Stimulated activated CD8-positive, alpha-beta memory T cell treated with anti-CD3 and anti-CD28 coated beads, Interleukin-4, amount 100 ng/mL, for 4 hours (primary cell): ENCODE measurements at regions not wholly inside any gene's neighbourhood (a gene's known extent, or its start where the extent isn't known, plus 50 kb on each side); places are given as distances from the start of the nearest gene placed in this dataset.
"Not testable (repeated sequence)": the region's sequence is repeated elsewhere in the genome, so short reads cannot be mapped to it uniquely, and the experiment has no call there.

Source experiments
- DNase-seq, 2 donors: peaks; one replicate each; pipeline ENCODE4 v3.0.0-alpha.2; 2020; ENCODE audit warnings: low read depth in 2 of 2, low spot score in 1 of 2

- no peak for DNase-seq
Observed at GRCh38 chr3:22861426-22861825, 341.7 kb upstream of the UBE2E2 start.

DNA sequence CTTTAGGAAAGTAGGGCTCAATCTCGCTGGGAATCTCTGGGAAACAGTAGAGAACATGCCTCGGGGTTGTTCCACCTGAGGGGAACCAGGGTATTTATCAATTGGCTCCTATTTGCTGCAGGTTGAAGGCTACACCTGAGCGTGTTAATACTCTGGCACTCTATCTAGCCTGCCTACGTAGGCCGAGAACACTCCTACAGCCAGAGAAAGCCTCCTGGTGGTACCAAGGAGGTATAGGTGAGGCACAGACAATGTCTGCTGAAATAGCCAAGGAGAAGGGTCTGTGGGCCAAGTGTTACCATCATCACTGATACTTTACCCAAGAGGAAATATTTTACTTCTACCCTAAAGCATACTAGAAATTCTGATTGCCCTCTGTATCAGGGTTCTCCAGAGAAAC, 341.0 kb upstream of the UBE2E2 start:
- DNase-seq = no peak

GRCh38 chr3:22882834-22883233, 320.3 kb upstream of the UBE2E2 start:
- not testable (repeated sequence) for DNase-seq

DNA sequence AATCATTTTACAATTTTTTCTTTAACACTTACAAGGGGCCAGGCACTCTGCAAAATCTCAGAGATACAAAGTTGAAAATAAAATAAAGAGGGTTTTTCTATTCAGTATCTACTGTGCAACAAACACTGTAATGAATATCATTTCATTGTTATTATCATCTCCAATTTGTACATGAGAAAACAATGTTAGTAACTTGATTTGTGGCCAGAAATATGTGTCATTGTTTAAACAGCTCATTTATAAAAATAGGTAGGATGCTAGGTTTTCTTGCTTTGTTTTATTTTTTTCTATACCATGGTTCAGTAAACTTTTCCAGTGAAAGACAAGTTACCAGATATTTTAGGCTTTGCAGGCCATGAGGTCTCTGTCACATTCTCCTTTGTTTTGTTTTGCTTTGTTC, 318.1 kb upstream of the UBE2E2 start:
- DNase-seq = no peak

DNA sequence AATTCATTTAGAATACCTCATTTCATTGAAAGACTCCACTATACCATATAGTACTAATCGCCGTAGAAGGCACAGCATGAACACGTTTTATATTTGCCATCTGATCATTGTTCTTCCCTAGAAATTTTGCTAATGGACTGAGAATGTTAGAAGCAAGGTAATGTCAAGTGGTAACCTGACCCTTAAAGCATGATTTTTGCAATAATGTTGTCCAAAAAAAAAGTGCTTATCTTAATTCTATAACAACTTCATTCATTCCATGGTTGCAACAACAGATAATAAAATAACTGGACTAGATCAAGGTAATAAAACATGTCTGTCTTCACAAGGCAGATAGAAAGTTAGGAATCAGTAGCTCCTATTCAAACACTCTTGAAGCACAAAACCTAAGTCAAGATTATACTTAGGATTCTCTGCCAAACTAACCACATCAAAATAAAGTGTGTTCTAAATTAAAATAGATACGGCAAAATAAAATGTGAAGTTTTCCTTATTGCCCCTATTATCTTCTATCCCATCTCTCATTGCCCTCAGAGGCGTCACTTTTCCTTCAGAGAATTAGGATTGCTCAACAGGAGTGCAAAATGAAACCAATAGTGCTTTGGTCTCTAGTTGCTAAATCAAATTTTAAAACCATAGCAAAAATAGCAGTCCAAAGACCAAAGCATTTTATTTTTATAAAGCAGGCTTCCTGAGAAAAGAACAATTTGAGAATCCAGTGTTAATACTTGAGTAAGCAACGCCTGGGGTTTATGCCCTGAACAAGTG, 317.4 kb upstream of the UBE2E2 start:
- no peak for DNase-seq

- DNase-seq = no peak
Observed at GRCh38 chr3:22886439-22887068, 316.6 kb upstream of the UBE2E2 start.

DNA sequence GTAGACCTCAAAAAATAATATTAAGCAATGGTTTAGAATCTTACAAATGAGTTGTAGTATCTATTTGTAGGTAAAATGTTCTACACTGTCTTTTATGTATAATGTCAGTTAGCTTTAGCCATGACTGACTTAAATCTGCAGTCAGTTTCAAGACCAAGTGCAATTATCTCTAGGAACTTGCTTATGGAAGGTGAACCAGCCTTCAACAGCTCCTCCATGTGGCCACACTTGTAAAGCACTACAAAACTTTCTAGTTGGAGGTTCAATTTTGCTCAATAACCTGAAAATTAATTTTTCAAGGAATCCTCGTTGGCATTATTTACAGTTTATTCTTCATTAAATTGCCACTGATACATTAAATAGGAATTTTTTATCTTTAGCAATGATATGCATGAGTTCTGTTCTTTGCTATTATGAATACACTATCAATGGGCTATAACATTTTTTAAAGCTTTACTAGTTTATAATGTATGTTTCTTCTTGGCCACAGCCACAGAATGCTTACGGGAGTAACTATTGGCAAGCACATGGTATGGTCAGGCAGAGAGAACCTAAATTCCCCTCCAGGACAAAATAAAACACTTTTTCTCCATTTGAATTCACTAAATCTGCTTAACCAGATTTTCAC, 315.3 kb upstream of the UBE2E2 start:
- no peak for DNase-seq

GRCh38 chr3:22893101-22893500, 310.0 kb upstream of the UBE2E2 start:
- no peak for DNase-seq

DNA sequence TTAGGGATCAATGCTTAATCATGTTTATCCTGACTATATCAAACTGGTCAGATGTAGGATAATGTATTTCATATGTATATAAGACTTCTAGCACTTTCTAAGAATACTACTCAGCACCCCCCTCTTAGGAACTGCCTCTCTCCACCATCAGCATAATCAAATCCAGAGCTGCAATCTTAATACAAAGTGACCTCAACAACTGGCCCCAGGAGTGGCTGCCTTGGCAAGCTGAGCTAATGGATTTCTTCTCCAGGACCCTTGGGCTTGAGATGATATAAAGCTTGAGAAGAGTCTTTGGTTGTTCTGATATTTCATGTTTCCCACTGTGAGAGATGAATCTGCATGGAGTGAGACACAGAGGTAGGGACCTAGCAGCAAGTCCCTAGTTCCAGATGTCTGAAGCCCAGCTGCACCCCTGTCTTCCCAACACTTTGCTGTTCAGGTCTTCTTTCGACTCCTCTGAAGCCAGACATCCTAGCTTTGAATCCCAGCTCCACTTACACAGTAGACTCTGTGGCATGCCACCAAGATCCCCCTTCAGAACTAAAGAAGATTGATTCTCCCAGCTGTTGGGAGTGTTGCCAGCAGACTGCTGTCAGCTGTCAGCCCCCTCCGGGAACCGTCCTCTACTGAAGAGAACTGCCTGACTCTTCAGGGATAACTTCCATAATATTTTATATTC, 309.3 kb upstream of the UBE2E2 start:
- no peak for DNase-seq

DNA sequence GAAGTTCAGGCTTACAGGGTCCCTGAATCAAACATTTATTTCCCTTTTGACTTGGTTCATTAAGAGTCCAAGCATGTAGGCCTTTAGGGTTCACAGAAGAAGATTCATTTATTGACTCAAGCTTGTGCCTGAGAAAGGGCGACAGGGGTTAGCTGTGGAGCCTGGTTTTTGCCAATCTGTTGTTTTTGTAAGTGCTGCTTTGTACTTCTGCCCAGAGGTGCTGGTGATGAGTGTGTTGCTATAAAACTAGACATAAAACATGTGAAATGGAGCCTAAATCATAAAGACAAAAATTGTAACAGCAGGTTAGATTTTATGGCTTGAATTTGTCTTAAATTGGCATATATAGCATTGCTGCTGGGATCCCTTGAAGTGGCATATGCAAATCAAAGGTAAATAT, 308.3 kb upstream of the UBE2E2 start:
- no peak for DNase-seq

DNA sequence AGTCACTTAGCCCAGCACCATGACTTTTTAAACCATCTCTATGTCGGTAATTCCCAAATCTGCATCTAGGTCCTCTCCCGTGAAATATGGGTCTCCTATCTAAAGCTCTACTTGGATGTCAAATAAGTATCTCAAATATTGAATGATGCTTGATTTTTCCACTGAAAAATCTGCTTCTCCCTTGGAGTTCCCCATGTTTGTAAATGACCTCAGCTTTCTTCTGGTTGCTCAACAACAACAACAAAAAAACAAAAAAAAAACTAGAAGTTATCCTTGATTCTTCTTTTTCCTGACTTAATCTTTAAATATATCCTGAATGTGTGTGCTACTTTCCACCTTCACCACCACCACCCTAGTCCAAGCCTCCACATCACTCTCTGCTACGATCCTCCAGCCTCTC, 307.5 kb upstream of the UBE2E2 start:
- DNase-seq = no peak

DNA sequence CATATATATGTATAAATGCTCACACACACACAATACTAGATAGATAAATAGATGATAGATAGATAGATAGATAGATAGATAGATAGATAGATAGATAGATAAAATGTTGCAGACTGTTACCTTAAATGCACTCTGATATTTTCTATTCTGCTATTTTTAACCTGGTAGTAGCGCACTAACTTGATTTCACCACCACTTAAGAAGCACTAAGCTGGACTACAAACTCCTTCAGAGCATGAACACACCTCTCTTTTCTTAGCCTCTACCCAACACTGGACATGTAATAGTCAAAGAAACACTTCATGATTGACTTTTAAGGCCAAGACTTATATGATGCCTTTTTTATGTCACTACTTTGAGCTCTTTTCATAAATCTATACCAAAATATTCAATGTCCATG, 304.6 kb upstream of the UBE2E2 start:
- DNase-seq = no peak

DNA sequence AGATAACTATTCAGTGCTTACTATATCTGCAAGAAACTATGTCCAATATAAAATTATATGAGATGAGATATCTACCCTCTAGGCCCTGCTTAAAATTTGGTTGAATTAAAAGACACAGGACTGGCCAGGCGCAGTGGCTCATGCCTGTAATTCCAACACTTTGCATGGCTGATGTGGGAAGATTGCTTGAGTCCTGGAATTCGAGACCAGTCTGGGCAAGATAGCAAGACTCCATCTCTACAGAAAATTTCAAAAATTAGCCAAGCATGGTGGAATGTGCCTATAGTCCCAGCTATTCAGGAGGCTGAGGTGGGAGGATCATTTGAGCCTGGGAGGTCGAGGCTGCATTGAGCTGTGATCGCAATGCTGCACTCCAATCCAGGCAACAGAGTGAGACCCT, 303.7 kb upstream of the UBE2E2 start:
- DNase-seq = no peak

DNA sequence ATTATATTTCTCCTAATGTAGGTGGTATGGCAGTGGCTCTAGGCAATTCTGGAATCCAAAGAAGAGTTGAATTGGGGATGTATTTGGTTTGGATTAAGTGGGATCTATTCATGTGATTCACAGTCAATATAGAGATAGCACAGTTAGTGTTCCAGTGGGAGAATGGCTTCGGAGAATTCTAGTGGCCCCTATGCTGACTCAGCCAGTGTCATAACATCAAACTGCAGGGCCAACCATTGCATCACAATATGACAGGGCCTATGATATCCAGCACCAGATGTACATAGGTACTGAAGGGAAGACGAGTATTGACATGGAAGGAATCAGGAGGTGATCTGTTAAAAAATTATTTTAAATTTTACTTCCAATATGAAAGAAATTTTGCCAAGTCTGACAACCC, 302.8 kb upstream of the UBE2E2 start:
- DNase-seq = no peak

- DNase-seq = no peak
Observed at GRCh38 chr3:22901684-22902083, 301.4 kb upstream of the UBE2E2 start.

- DNase-seq = no peak
Observed at GRCh38 chr3:22907161-22907780, 295.9 kb upstream of the UBE2E2 start.

GRCh38 chr3:22907796-22908195, 295.3 kb upstream of the UBE2E2 start:
- DNase-seq = no peak

GRCh38 chr3:22908989-22909507, 294.1 kb upstream of the UBE2E2 start:
- DNase-seq = no peak

DNA sequence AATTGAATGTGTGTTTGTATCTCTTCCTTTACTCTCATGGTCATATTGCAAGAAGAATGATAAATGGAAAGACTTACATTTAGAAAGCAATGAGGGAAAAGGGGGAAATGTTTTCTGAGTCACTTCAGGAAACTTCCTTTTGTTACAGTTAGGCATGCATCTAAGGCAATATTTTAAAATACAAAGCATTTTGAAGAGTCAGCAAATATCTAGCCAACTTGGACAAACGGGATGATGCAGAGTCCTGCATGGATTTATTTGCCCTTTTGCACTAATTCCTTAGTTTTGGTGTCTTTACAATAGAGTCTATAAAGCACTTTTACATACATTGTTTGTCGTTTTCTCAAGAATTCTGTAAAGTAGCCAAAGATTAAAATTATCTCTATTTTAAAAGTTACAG, 286.2 kb upstream of the UBE2E2 start:
- no peak for DNase-seq

GRCh38 chr3:22920006-22920405, 283.1 kb upstream of the UBE2E2 start:
- no peak for DNase-seq

DNA sequence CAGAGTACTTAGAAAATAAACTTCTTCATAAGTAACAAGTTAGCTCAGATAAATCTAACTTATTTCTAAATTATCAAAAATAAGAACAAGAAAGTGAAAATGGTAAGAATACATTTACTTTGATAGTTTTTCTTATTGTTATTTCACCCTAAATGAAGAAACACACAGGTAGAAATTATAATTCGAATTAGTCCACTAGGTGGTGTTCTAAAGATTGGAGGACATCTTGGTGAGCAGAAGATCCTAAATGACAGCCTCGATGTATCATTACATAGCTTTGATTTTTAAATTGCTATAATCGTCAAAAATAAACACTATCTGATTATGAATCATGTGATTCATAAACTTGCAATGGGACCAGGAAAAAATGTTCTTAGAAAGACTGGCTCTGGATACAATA, 280.8 kb upstream of the UBE2E2 start:
- DNase-seq = no peak
